ENCODE measurements at regions not wholly inside any gene's neighbourhood (a gene's known extent, or its start where the extent isn't known, plus 50 kb on each side); places are given as distances from the start of the nearest gene placed in this dataset.
"Not testable (repeated sequence)": the region's sequence is repeated elsewhere in the genome, so short reads cannot be mapped to it uniquely, and the experiment has no call there.

DNA sequence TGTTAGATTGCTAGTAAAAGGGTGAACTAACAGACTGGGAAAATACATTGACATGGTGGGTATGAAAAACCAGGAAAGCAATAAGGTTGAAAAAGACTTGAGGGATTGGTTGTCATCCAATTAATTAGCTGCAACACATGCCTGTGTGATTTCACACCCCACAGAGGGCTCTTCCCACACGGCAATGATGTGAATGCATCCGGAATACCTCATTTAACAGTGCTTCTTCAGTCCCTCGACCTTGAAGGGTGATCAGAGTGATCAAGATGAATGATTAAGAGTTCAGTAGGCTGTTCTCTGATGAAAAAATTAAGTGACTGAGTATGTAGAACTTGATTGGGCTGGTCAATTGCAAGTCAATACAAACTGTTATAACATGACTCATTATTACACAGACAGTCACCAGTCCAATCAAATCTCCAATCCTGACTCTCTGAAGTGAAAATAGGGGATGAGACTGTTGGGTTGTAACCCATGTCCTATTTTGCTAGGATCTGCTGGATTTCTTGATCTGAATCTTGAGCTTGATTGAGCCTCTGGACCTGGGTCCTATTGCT lies 924.9 kb upstream of the FAM98A start:
- H3K4me3 ChIP-seq (ENCODE audit: low read depth in 1 of 5, low read length in 5 of 5) = no peak overlapping the region
- no peak overlapping the region for H3K27ac ChIP-seq (ENCODE audit: low read depth, low read length)
- no peaks in the 10 kb centered on the region for H3K27me3 ChIP-seq (ENCODE audit: control insufficient read depth in 5 of 5, insufficient read depth in 4 of 5, low read length in 5 of 5)
- H3K9me3 ChIP-seq (ENCODE audit: control insufficient read depth in 5 of 5, low read length in 5 of 5) = peaks cover 0 to 9% (median 3%) of the 10 kb centered on the region in 5 donors
- no peaks in the 10 kb centered on the region for H3K4me1 ChIP-seq (ENCODE audit: control insufficient read depth in 5 of 5, insufficient read depth in 5 of 5, low read length in 5 of 5)
- no peak overlapping the region for H3K9ac ChIP-seq (ENCODE audit: low read length in 5 of 5)
- no peaks in the 10 kb centered on the region for H3K36me3 ChIP-seq (ENCODE audit: control insufficient read depth in 5 of 5, insufficient read depth in 5 of 5, low read length in 5 of 5)

- H3K9me3 ChIP-seq (ENCODE audit: control insufficient read depth in 5 of 5, low read length in 5 of 5) = peaks cover 0 to 13% (median 3%) of the 10 kb centered on the region in 5 donors
- no peak overlapping the region for H3K4me3 ChIP-seq (ENCODE audit: low read depth in 1 of 5, low read length in 5 of 5)
- no peak overlapping the region for H3K27ac ChIP-seq (ENCODE audit: low read depth, low read length)
- H3K4me1 ChIP-seq (ENCODE audit: control insufficient read depth in 5 of 5, insufficient read depth in 5 of 5, low read length in 5 of 5) = no peaks in the 10 kb centered on the region
- no peak overlapping the region for H3K9ac ChIP-seq (ENCODE audit: low read length in 5 of 5)
- H3K36me3 ChIP-seq (ENCODE audit: control insufficient read depth in 5 of 5, insufficient read depth in 5 of 5, low read length in 5 of 5) = no peaks in the 10 kb centered on the region
- no peaks in the 10 kb centered on the region for H3K27me3 ChIP-seq (ENCODE audit: control insufficient read depth in 5 of 5, insufficient read depth in 4 of 5, low read length in 5 of 5)
Measured at GRCh38 chr2:34519659-34520058, 920.6 kb upstream of the FAM98A start.

- peaks cover 0 to 2% (median 0%) of the 10 kb centered on the region in 5 donors for H3K9me3 ChIP-seq (ENCODE audit: control insufficient read depth in 5 of 5, low read length in 5 of 5)
- H3K9ac ChIP-seq (ENCODE audit: low read length in 5 of 5) = no peak overlapping the region
Measured at GRCh38 chr2:34498561-34498960, 899.5 kb upstream of the FAM98A start.

DNA sequence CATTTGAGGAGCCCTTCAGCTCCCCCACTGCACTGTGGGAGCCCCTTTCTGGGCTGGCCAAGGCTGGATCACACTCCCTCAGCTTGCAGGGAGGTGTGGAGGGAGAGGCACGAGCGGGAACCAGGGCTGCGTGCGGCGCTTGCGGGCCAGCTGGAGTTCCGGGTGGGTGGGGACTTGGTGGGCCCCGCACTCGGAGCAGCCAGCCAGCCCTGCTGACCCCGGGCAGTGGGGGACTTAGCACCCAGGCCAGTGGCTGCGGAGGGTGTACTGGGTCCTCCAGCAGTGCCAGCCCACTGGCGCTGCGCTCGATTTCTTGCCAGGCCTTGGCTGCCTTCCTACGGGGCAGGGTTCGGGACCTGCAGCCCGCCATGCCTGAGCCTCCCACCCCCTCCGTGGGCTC lies 895.1 kb upstream of the FAM98A start:
- not testable (repeated sequence) for H3K4me3 ChIP-seq (ENCODE audit: low read depth in 1 of 5, low read length in 5 of 5); H3K27ac ChIP-seq (ENCODE audit: low read depth, low read length); H3K4me1 ChIP-seq (ENCODE audit: control insufficient read depth in 5 of 5, insufficient read depth in 5 of 5, low read length in 5 of 5); H3K9me3 ChIP-seq (ENCODE audit: control insufficient read depth in 5 of 5, low read length in 5 of 5); H3K27me3 ChIP-seq (ENCODE audit: control insufficient read depth in 5 of 5, insufficient read depth in 4 of 5, low read length in 5 of 5); H3K9ac ChIP-seq (ENCODE audit: low read length in 5 of 5); H3K36me3 ChIP-seq (ENCODE audit: control insufficient read depth in 5 of 5, insufficient read depth in 5 of 5, low read length in 5 of 5)

More at GRCh38 chr2:34498561-34498960, 899.5 kb upstream of the FAM98A start:
- H3K27me3 ChIP-seq (ENCODE audit: control insufficient read depth in 5 of 5, insufficient read depth in 4 of 5, low read length in 5 of 5) = no peaks in the 10 kb centered on the region
- H3K4me1 ChIP-seq (ENCODE audit: control insufficient read depth in 5 of 5, insufficient read depth in 5 of 5, low read length in 5 of 5) = no peaks in the 10 kb centered on the region
- no peaks in the 10 kb centered on the region for H3K36me3 ChIP-seq (ENCODE audit: control insufficient read depth in 5 of 5, insufficient read depth in 5 of 5, low read length in 5 of 5)
- H3K27ac ChIP-seq (ENCODE audit: low read depth, low read length) = no peak overlapping the region
- no peak overlapping the region for H3K4me3 ChIP-seq (ENCODE audit: low read depth in 1 of 5, low read length in 5 of 5)

DNA sequence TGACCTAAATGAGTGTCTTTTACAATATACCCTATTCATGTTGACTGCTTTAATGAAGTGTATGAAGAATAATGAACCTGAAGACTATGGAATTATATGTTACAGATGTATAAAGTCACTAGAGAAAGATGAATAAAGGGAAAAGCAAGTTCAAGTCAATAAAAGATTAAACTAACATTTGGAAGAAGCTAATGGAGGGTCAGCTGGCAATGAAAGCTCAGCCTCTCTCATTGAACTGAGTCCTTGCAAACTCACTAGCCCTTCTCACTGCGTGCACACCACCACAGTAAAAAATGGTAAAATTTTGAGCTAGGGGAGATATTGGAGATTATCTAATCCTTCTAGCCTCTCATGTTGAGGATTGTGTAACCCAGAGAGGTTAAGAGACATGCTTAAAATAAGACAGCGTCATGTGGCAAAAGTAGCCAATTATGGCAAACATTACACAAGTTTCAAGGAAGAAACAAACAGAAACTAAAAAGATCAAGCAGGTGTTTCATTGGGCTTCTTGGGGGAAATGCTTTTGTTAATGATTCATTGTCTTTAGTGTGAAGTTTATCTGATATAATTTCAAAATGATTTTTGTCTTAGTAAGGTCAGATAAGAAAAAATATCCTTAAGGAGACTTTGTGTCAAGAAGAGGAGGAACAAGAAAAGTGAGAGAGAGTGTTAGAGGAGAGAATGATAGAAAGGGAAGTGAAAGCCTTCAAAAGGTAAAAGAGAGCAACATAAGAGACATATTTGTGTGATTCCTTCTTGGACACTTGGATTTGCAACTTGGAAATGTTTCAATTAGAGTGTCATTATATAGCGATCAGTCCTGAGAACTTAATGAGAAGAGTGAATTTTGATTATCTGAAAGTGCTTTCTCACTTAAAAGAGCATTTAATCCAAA lies 893.7 kb upstream of the FAM98A start:
- H3K27ac ChIP-seq (ENCODE audit: low read depth, low read length) = no peak overlapping the region
- no peaks in the 10 kb centered on the region for H3K36me3 ChIP-seq (ENCODE audit: control insufficient read depth in 5 of 5, insufficient read depth in 5 of 5, low read length in 5 of 5)
- no peak overlapping the region for H3K9ac ChIP-seq (ENCODE audit: low read length in 5 of 5)
- no peaks in the 10 kb centered on the region for H3K4me1 ChIP-seq (ENCODE audit: control insufficient read depth in 5 of 5, insufficient read depth in 5 of 5, low read length in 5 of 5)
- no peak overlapping the region for H3K4me3 ChIP-seq (ENCODE audit: low read depth in 1 of 5, low read length in 5 of 5)
- no peaks in the 10 kb centered on the region for H3K9me3 ChIP-seq (ENCODE audit: control insufficient read depth in 5 of 5, low read length in 5 of 5)
- H3K27me3 ChIP-seq (ENCODE audit: control insufficient read depth in 5 of 5, insufficient read depth in 4 of 5, low read length in 5 of 5) = no peaks in the 10 kb centered on the region

DNA sequence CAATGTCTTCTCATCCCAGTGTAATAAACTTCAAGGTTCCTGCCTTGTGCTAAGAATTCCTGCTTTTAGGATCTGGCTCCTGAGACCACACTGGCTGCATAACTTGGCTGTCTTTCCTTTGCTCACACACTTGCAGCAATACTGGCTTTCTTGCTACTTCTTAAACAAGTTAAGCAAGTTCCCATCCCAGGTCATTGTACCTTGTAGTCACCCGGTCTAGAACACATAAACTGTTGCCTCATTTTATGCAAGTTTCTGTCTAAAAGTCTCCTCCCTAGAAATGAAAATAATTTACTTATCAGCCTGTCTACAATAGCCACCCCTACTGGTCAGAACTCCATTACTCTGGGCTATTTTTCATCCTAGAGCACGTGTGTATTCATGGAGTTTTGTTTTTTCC lies 887.9 kb upstream of the FAM98A start:
- H3K27me3 ChIP-seq (ENCODE audit: control insufficient read depth in 5 of 5, insufficient read depth in 4 of 5, low read length in 5 of 5) = no peaks in the 10 kb centered on the region
- no peaks in the 10 kb centered on the region for H3K9me3 ChIP-seq (ENCODE audit: control insufficient read depth in 5 of 5, low read length in 5 of 5)
- no peaks in the 10 kb centered on the region for H3K36me3 ChIP-seq (ENCODE audit: control insufficient read depth in 5 of 5, insufficient read depth in 5 of 5, low read length in 5 of 5)
- H3K4me1 ChIP-seq (ENCODE audit: control insufficient read depth in 5 of 5, insufficient read depth in 5 of 5, low read length in 5 of 5) = no peaks in the 10 kb centered on the region
- H3K9ac ChIP-seq (ENCODE audit: low read length in 5 of 5) = no peak overlapping the region
- H3K27ac ChIP-seq (ENCODE audit: low read depth, low read length) = no peak overlapping the region
- H3K4me3 ChIP-seq (ENCODE audit: low read depth in 1 of 5, low read length in 5 of 5) = no peak overlapping the region

GRCh38 chr2:34481542-34481941 lies 882.4 kb upstream of the FAM98A start:
- Histone ChIP-seq H3K27ac (ENCODE audit: low read depth, low read length) (no peak overlapping the region), H3K9me3 (ENCODE audit: control insufficient read depth in 5 of 5, low read length in 5 of 5) (no peaks in the 10 kb centered on the region), H3K27me3 (ENCODE audit: control insufficient read depth in 5 of 5, insufficient read depth in 4 of 5, low read length in 5 of 5) (no peaks in the 10 kb centered on the region), H3K36me3 (ENCODE audit: control insufficient read depth in 5 of 5, insufficient read depth in 5 of 5, low read length in 5 of 5) (no peaks in the 10 kb centered on the region), H3K4me1 (ENCODE audit: control insufficient read depth in 5 of 5, insufficient read depth in 5 of 5, low read length in 5 of 5) (no peaks in the 10 kb centered on the region), H3K4me3 (ENCODE audit: low read depth in 1 of 5, low read length in 5 of 5) (no peak overlapping the region), H3K9ac (ENCODE audit: low read length in 5 of 5) (no peak overlapping the region)

DNA sequence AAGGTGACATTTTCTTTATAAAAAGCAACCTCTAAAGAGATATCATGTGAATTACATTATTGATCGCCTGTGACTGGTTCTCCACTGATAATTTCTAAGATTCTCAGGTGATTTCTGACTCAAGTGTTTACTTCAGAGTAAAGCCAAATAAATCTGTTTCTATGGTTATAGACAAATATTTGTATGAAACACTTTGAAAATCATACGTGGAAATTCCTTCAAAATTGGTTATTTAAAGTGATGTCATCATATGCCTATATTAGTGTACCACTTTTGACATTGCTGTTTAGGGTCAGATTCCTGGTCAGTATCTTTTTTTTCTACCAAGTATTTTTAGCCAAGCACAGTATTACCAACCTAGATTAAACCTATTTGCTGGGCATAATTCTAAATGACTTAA lies 881.3 kb upstream of the FAM98A start:
- no peak overlapping the region for H3K4me3 ChIP-seq (ENCODE audit: low read depth in 1 of 5, low read length in 5 of 5)
- no peak overlapping the region for H3K27ac ChIP-seq (ENCODE audit: low read depth, low read length)
- no peak overlapping the region for H3K9ac ChIP-seq (ENCODE audit: low read length in 5 of 5)
- H3K9me3 ChIP-seq (ENCODE audit: control insufficient read depth in 5 of 5, low read length in 5 of 5) = no peaks in the 10 kb centered on the region
- H3K36me3 ChIP-seq (ENCODE audit: control insufficient read depth in 5 of 5, insufficient read depth in 5 of 5, low read length in 5 of 5) = no peaks in the 10 kb centered on the region
- H3K4me1 ChIP-seq (ENCODE audit: control insufficient read depth in 5 of 5, insufficient read depth in 5 of 5, low read length in 5 of 5) = no peaks in the 10 kb centered on the region
- no peaks in the 10 kb centered on the region for H3K27me3 ChIP-seq (ENCODE audit: control insufficient read depth in 5 of 5, insufficient read depth in 4 of 5, low read length in 5 of 5)

DNA sequence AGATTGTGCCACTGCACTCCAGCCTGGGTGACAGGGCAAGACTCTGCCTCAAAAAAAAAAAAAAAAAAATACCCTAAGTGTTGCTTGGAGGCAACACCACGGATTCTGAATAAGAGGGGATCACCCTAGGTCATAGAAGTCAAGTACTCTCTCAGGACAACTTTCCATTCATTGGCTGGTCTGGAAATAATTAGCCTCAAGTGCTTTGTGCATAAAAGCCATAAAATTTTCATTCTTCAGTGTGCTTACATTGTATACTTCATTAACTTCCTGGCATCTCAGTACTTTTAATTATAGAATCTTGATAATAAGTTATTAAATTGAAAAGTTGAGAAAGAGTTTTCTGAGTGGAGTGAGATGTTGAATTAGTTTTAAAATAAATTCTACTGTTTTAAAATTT lies 876.1 kb upstream of the FAM98A start:
- Histone ChIP-seq H3K27me3 (ENCODE audit: control insufficient read depth in 5 of 5, insufficient read depth in 4 of 5, low read length in 5 of 5) (no peaks in the 10 kb centered on the region), H3K27ac (ENCODE audit: low read depth, low read length) (no peak overlapping the region), H3K36me3 (ENCODE audit: control insufficient read depth in 5 of 5, insufficient read depth in 5 of 5, low read length in 5 of 5) (no peaks in the 10 kb centered on the region), H3K9me3 (ENCODE audit: control insufficient read depth in 5 of 5, low read length in 5 of 5) (no peaks in the 10 kb centered on the region), H3K9ac (ENCODE audit: low read length in 5 of 5) (no peak overlapping the region), H3K4me3 (ENCODE audit: low read depth in 1 of 5, low read length in 5 of 5) (no peak overlapping the region), H3K4me1 (ENCODE audit: control insufficient read depth in 5 of 5, insufficient read depth in 5 of 5, low read length in 5 of 5) (no peaks in the 10 kb centered on the region)

DNA sequence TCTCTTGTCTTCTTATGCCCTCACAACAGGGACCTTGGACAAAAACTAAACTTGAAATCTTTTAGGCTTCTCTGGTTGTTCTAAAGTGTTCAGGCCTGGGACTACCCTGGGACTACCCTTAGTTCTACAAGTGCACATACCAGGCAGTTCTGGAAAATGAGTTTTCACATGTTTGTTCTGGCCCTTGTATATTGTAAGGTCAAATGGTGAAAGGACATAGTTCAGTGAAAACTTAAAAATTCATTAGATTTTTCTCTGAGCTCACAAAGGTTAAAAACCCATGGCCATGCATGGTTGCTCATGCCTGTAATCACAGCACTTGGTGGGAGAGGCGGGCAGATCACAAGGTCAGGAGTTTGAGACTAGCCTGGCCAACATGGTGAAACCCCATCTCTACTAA lies 875.5 kb upstream of the FAM98A start:
- Histone ChIP-seq H3K9me3 (ENCODE audit: control insufficient read depth in 5 of 5, low read length in 5 of 5) (no peaks in the 10 kb centered on the region), H3K4me3 (ENCODE audit: low read depth in 1 of 5, low read length in 5 of 5) (no peak overlapping the region), H3K27ac (ENCODE audit: low read depth, low read length) (no peak overlapping the region), H3K36me3 (ENCODE audit: control insufficient read depth in 5 of 5, insufficient read depth in 5 of 5, low read length in 5 of 5) (no peaks in the 10 kb centered on the region), H3K9ac (ENCODE audit: low read length in 5 of 5) (no peak overlapping the region), H3K4me1 (ENCODE audit: control insufficient read depth in 5 of 5, insufficient read depth in 5 of 5, low read length in 5 of 5) (no peaks in the 10 kb centered on the region), H3K27me3 (ENCODE audit: control insufficient read depth in 5 of 5, insufficient read depth in 4 of 5, low read length in 5 of 5) (no peaks in the 10 kb centered on the region)

All from subcutaneous abdominal adipose tissue (tissue), 5 donors.